ENCODE measurements at regions not wholly inside any gene's neighbourhood (a gene's known extent, or its start where the extent isn't known, plus 50 kb on each side); places are given as distances from the start of the nearest gene placed in this dataset.

GRCh38 chr12:130247634-130248237, 85.5 kb downstream of the FZD10 start:
- no peak overlapping the region for H3K23ac ChIP-seq (ENCODE audit: insufficient read length, low read depth, low read length)
- no peak overlapping the region for H3K27ac ChIP-seq (ENCODE audit: insufficient read length, low read depth, low read length)
- no peak overlapping the region for H3K4me3 Mint-ChIP-seq
- H3K79me1 ChIP-seq (ENCODE audit: insufficient read depth, low read depth, low read length, poor library complexity, severe bottlenecking), result no peaks in the 10 kb centered on the region
- no peaks in the 10 kb centered on the region; a peak in 1 of 7 replicates for H3K36me3 Mint-ChIP-seq (ENCODE audit: insufficient read depth in 1 of 3, low read depth in 3 of 3)
- no peak overlapping the region for H4K8ac ChIP-seq (replicated peaks; ENCODE audit: insufficient read length, low read depth, low read length)
- no peaks in the 10 kb centered on the region for H3K23me2 ChIP-seq (ENCODE audit: insufficient read length, low read depth, low read length, poor library complexity, severe bottlenecking)
- no peak overlapping the region for H3K14ac ChIP-seq (ENCODE audit: insufficient read depth, low read length)
- no peak overlapping the region for H2BK20ac ChIP-seq (ENCODE audit: low read depth, low read length, poor library complexity, severe bottlenecking)
- peaks cover 66% of the 10 kb centered on the region for H3K27me3 Mint-ChIP-seq (ENCODE audit: low read depth)
- no peak overlapping the region for H2BK5ac ChIP-seq (ENCODE audit: insufficient read length, low read length)
- H2BK15ac ChIP-seq (ENCODE audit: low read depth, low read length), result no peak overlapping the region
- no peak overlapping the region for H4K5ac ChIP-seq (ENCODE audit: insufficient read length, low read depth, low read length)
- no peaks in the 10 kb centered on the region for H3K9me3 ChIP-seq (ENCODE audit: control insufficient read depth, low read depth, low read length)
- H3K4me1 ChIP-seq (ENCODE audit: insufficient read depth, low read length), result no peaks in the 10 kb centered on the region
- H3T11ph ChIP-seq (ENCODE audit: low read length), result no peak overlapping the region
- no peaks in the 10 kb centered on the region for H3K79me2 ChIP-seq (ENCODE audit: insufficient read depth, low read length)
- DNase-seq, result no peak
- H2BK12ac ChIP-seq (ENCODE audit: insufficient read length, low read depth, low read length), result no peak overlapping the region
- H3K4ac ChIP-seq (ENCODE audit: low read depth, low read length), result no peak overlapping the region
- 95% methylated on average over 2 of the region's 4 CpGs for WGBS (ENCODE audit: extremely low coverage, insufficient read length, low lambda C conversion rate)
- no peak overlapping the region for H3K18ac ChIP-seq (ENCODE audit: insufficient read length, low read depth, low read length)
- no peak overlapping the region for H3K9ac ChIP-seq (ENCODE audit: extremely low read depth, insufficient read length, low read length)
- no peaks in the 10 kb centered on the region for H3K27me3 ChIP-seq (ENCODE audit: insufficient read depth, low read length)
- H3K27ac Mint-ChIP-seq, result no peak overlapping the region
- H3K4me2 ChIP-seq (ENCODE audit: insufficient read depth, insufficient read length, low read length), result no peak overlapping the region
- H3K56ac ChIP-seq (ENCODE audit: insufficient read length, low read depth, low read length), result no peak overlapping the region
- no peak for TF ChIP-seq CTCF (conservative IDR thresholded peaks at IDR 0.05)
- no peaks in the 10 kb centered on the region for H3K4me1 Mint-ChIP-seq
- no peak overlapping the region for H2AK5ac ChIP-seq (ENCODE audit: insufficient read length, low read length)
- no peak overlapping the region for H2AFZ ChIP-seq (ENCODE audit: low read length)
- H2BK120ac ChIP-seq (ENCODE audit: low read depth, low read length, poor library complexity, severe bottlenecking), result no peak overlapping the region
- no peak overlapping the region for H4K91ac ChIP-seq (ENCODE audit: insufficient read length, low read depth, low read length)
- H3K9me3 Mint-ChIP-seq, result peaks cover 4 to 5% of the 10 kb centered on the region in 2 experiments; a peak in 4 of 5 replicates
- H4K20me1 ChIP-seq (ENCODE audit: control insufficient read depth, insufficient read depth, insufficient read length), result no peaks in the 10 kb centered on the region

Measured in H9 (cell line).